Heart left ventricle (tissue), 13 donors: ENCODE measurements at regions not wholly inside any gene's neighbourhood (a gene's known extent, or its start where the extent isn't known, plus 50 kb on each side); places are given as distances from the start of the nearest gene placed in this dataset.

Experiments used
- POLR2A ChIP-seq, 2 donors: fragments of 450-650 bp; IDR thresholded peaks; one replicate each; pipeline ENCODE4 v1.6.1; 2017; ENCODE audit warnings: antibody characterized with exemption in 2 of 2, mild to moderate bottlenecking in 2 of 2, moderate library complexity in 2 of 2
- TF ChIP-seq, protein P1 (sequence below), 12 donors: fragments of 200-600 bp; sonication (generic) in 4 of 12; IDR thresholded peaks; one replicate each; pipeline versions ENCODE4 v1.5.0 to v1.8.0; 2018 to 2022; ENCODE audit warnings: antibody characterized with exemption in 12 of 12, mild to moderate bottlenecking in 5 of 12
- donor health status: ischemic (EF 13 %, LVEDD 7.1; RV severe dilation, severe dysfunction).
- donor health status: DM: no; HTN: yes; CAD: no.
- donor health status: DM: no; HTN: no; CAD: no.
- donor health status: ischemic (EF 25% LVEDD 6.9; RV normal size, moderate dysfunction).
- donor health status: ischemic (EF 25% LVEDD 5.7; RV mildly dilated, moderate dysfunction).
- donor health status: ischemic (EF 35%, LVEDD 5.7; RV mildly dilated, moderate dysfunction).
- donor health status: nonischemic (EF 11% LVEDD 7.7; RV severe dilation, severe dysfunction).
- donor health status: DM: yes; HTN: yes; CAD: no.
- donor health status: PGD.
- donor health status: ischemic (EF 29% LVEDD 5.4; RV normal size, mild dysfunction).
- donor health status: nonischemic (EF 23%, LVEDD 6.1; RV moderate dilation, normal function).

- TF ChIP-seq, protein P1, sequence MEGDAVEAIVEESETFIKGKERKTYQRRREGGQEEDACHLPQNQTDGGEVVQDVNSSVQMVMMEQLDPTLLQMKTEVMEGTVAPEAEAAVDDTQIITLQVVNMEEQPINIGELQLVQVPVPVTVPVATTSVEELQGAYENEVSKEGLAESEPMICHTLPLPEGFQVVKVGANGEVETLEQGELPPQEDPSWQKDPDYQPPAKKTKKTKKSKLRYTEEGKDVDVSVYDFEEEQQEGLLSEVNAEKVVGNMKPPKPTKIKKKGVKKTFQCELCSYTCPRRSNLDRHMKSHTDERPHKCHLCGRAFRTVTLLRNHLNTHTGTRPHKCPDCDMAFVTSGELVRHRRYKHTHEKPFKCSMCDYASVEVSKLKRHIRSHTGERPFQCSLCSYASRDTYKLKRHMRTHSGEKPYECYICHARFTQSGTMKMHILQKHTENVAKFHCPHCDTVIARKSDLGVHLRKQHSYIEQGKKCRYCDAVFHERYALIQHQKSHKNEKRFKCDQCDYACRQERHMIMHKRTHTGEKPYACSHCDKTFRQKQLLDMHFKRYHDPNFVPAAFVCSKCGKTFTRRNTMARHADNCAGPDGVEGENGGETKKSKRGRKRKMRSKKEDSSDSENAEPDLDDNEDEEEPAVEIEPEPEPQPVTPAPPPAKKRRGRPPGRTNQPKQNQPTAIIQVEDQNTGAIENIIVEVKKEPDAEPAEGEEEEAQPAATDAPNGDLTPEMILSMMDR (IDR thresholded peaks at IDR 0.05), result no peak
- no peak for TF ChIP-seq POLR2A (IDR thresholded peaks at IDR 0.05)
These were observed 83.6 kb upstream of the DDHD1 start for GRCh38 chr14:53236708-53237107.
